SK-N-MC (cell line): ENCODE measurements at regions not wholly inside any gene's neighbourhood (a gene's known extent, or its start where the extent isn't known, plus 50 kb on each side); places are given as distances from the start of the nearest gene placed in this dataset.

Experiments used
- DNase-seq: peaks from one replicate; pipeline ENCODE4 v3.0.0-alpha.2; 2011; ENCODE audit warnings: low read depth, low spot score
- H3K27ac ChIP-seq: fragments of 200-600 bp; sonication (generic); 2 replicates; pipeline ENCODE4 v1.5.1; 2016; ENCODE audit warnings: mixed run types
- H3K36me3 ChIP-seq: fragments of 200-600 bp; sonication (generic); 2 replicates; pipeline ENCODE4 v1.6.1; 2017; ENCODE audit warnings: antibody characterized with exemption, low read length, mixed read lengths; ENCODE audit not compliant: insufficient read depth
- H3K4me3 ChIP-seq: fragments of 200-600 bp; sonication (generic); 2 replicates; pipeline ENCODE4 v1.5.1; 2016
- H3K9ac ChIP-seq: fragments of 200-600 bp; sonication (generic); 2 replicates; pipeline ENCODE4 v1.8.0; 2017; ENCODE audit warnings: mixed run types, mixed read lengths; ENCODE audit not compliant: insufficient read length
- H3K9me3 ChIP-seq: fragments of 200-600 bp; sonication (generic); 2 replicates; pipeline ENCODE4 v1.6.1; 2017; ENCODE audit warnings: low read depth, mild to moderate bottlenecking, antibody characterized with exemption, low read length, moderate library complexity, mixed read lengths
- EZH2 ChIP-seq: fragments of 200-600 bp; sonication (generic); IDR thresholded peaks from one replicate; pipeline ENCODE4 v1.6.1; 2017; ENCODE audit warnings: antibody characterized with exemption
- FOXP2 ChIP-seq: optimal IDR thresholded peaks from 2 replicates; pipeline ENCODE3; 2011; ENCODE audit warnings: mild to moderate bottlenecking, moderate library complexity; ENCODE audit not compliant: insufficient read depth; ENCODE audit errors: extremely low read length, control extremely low read depth
- POLR2AphosphoS5 ChIP-seq: IDR thresholded peaks from 2 replicates; pipeline ENCODE4 v1.6.1; 2012; ENCODE audit warnings: mild to moderate bottlenecking, low read depth, low read length, borderline replicate concordance

GRCh38 chr10:43749145-43749576 is 100.5 kb upstream of the ZNF32 start:
- TF ChIP-seq POLR2AphosphoS5 (no peak), EZH2 (no peak), FOXP2 (no peak)
- DNase-seq = no peak
- Histone ChIP-seq H3K9ac (no peak overlapping the region), H3K4me3 (no peak overlapping the region), H3K36me3 (no peaks in the 10 kb centered on the region), H3K27ac (no peak overlapping the region), H3K9me3 (no peaks in the 10 kb centered on the region)

- TF ChIP-seq EZH2 (no peak), POLR2AphosphoS5 (no peak), FOXP2 (no peak)
- no peak for DNase-seq
- Histone ChIP-seq H3K9me3 (no peaks in the 10 kb centered on the region), H3K36me3 (no peaks in the 10 kb centered on the region), H3K4me3 (no peak overlapping the region), H3K9ac (no peak overlapping the region), H3K27ac (no peak overlapping the region)
These were observed 99.9 kb upstream of the ZNF32 start for GRCh38 chr10:43748560-43748959.

- TF ChIP-seq FOXP2 = no peak
- no peak for TF ChIP-seq POLR2AphosphoS5
- TF ChIP-seq EZH2 = no peak
- no peaks in the 10 kb centered on the region for H3K36me3 ChIP-seq
- DNase-seq = no peak
- no peak overlapping the region for H3K9ac ChIP-seq
- H3K9me3 ChIP-seq = no peaks in the 10 kb centered on the region
- no peak overlapping the region for H3K4me3 ChIP-seq
- no peak overlapping the region for H3K27ac ChIP-seq
These were observed 98.2 kb upstream of the ZNF32 start for GRCh38 chr10:43746906-43747305.

GRCh38 chr10:43739161-43739560 is 90.5 kb upstream of the ZNF32 start:
- Histone ChIP-seq H3K4me3 (no peak overlapping the region), H3K27ac (no peak overlapping the region), H3K9ac (no peak overlapping the region), H3K9me3 (no peaks in the 10 kb centered on the region), H3K36me3 (no peaks in the 10 kb centered on the region)
- no peak for TF ChIP-seq FOXP2
- TF ChIP-seq EZH2 = no peak
- no peak for TF ChIP-seq POLR2AphosphoS5
- no peak for DNase-seq

GRCh38 chr10:43737003-43737402 is 88.3 kb upstream of the ZNF32 start:
- DNase-seq = no peak
- H3K36me3 ChIP-seq = no peaks in the 10 kb centered on the region
- no peak overlapping the region for H3K27ac ChIP-seq
- H3K9me3 ChIP-seq = no peaks in the 10 kb centered on the region
- TF ChIP-seq POLR2AphosphoS5 (no peak), FOXP2 (no peak), EZH2 (no peak)
- H3K9ac ChIP-seq = no peak overlapping the region
- no peak overlapping the region for H3K4me3 ChIP-seq

GRCh38 chr10:43735907-43736306 is 87.2 kb upstream of the ZNF32 start:
- no peak overlapping the region for H3K27ac ChIP-seq
- TF ChIP-seq POLR2AphosphoS5 (no peak), EZH2 (no peak), FOXP2 (no peak)

GRCh38 chr10:43734716-43735115 is 86.0 kb upstream of the ZNF32 start:
- no peak for DNase-seq
- no peak overlapping the region for H3K9ac ChIP-seq
- no peaks in the 10 kb centered on the region for H3K36me3 ChIP-seq
- TF ChIP-seq POLR2AphosphoS5 (no peak), FOXP2 (no peak), EZH2 (no peak)
- H3K4me3 ChIP-seq = no peak overlapping the region
- no peaks in the 10 kb centered on the region for H3K9me3 ChIP-seq
- H3K27ac ChIP-seq = no peak overlapping the region

More at GRCh38 chr10:43735907-43736306, 87.2 kb upstream of the ZNF32 start:
- H3K9me3 ChIP-seq = no peaks in the 10 kb centered on the region
- H3K36me3 ChIP-seq = no peaks in the 10 kb centered on the region
- DNase-seq = no peak
- no peak overlapping the region for H3K9ac ChIP-seq
- no peak overlapping the region for H3K4me3 ChIP-seq

GRCh38 chr10:43731486-43731885 is 82.8 kb upstream of the ZNF32 start:
- TF ChIP-seq POLR2AphosphoS5 = no peak
- no peak for TF ChIP-seq FOXP2
- no peak for TF ChIP-seq EZH2
- no peak overlapping the region for H3K27ac ChIP-seq

GRCh38 chr10:43728425-43728824 is 79.7 kb upstream of the ZNF32 start:
- Histone ChIP-seq H3K9ac (no peak overlapping the region), H3K36me3 (no peaks in the 10 kb centered on the region), H3K4me3 (no peak overlapping the region), H3K27ac (no peak overlapping the region), H3K9me3 (no peaks in the 10 kb centered on the region)
- no peak for DNase-seq
- TF ChIP-seq FOXP2 (no peak), EZH2 (no peak), POLR2AphosphoS5 (no peak)

More at GRCh38 chr10:43731486-43731885, 82.8 kb upstream of the ZNF32 start:
- no peak overlapping the region for H3K4me3 ChIP-seq
- no peak overlapping the region for H3K9ac ChIP-seq
- no peak for DNase-seq
- no peaks in the 10 kb centered on the region for H3K9me3 ChIP-seq
- no peaks in the 10 kb centered on the region for H3K36me3 ChIP-seq

GRCh38 chr10:43727935-43728334 is 79.3 kb upstream of the ZNF32 start:
- H3K4me3 ChIP-seq = no peak overlapping the region
- no peaks in the 10 kb centered on the region for H3K9me3 ChIP-seq
- no peak overlapping the region for H3K9ac ChIP-seq
- TF ChIP-seq POLR2AphosphoS5 (no peak), FOXP2 (no peak), EZH2 (no peak)
- H3K27ac ChIP-seq = no peak overlapping the region
- no peak for DNase-seq
- no peaks in the 10 kb centered on the region for H3K36me3 ChIP-seq
